Mucosa of gallbladder (tissue), 1 donor: ENCODE measurements at regions not wholly inside any gene's neighbourhood (a gene's known extent, or its start where the extent isn't known, plus 50 kb on each side); places are given as distances from the start of the nearest gene placed in this dataset.

Source experiments
- DNase-seq: peaks from one replicate; pipeline ENCODE4 v3.0.0-alpha.2; 2020; ENCODE audit warnings: low spot score
- donor health status: DM: no; HTN: no; CAD: no.

GRCh38 chr6:113406048-113406695, 451.0 kb upstream of the MARCKS start:
- no peak for DNase-seq

GRCh38 chr6:113411011-113411410, 446.1 kb upstream of the MARCKS start:
- DNase-seq, result no peak

- DNase-seq, result no peak
Observed at GRCh38 chr6:113412589-113413357, 444.4 kb upstream of the MARCKS start.

- peak; percentile 34 for DNase-seq
Observed at GRCh38 chr6:113414511-113414910, 442.6 kb upstream of the MARCKS start.

GRCh38 chr6:113416170-113416569, 441.0 kb upstream of the MARCKS start:
- DNase-seq, result no peak

- DNase-seq, result no peak
Observed at GRCh38 chr6:113420290-113420689, 436.9 kb upstream of the MARCKS start.

- DNase-seq, result no peak
Observed at GRCh38 chr6:113421997-113422396, 435.1 kb upstream of the MARCKS start.

GRCh38 chr6:113423956-113424355, 433.2 kb upstream of the MARCKS start:
- no peak for DNase-seq

GRCh38 chr6:113425977-113426660, 431.0 kb upstream of the MARCKS start:
- DNase-seq, result no peak

- DNase-seq, result no peak
Observed at GRCh38 chr6:113427617-113428016, 429.5 kb upstream of the MARCKS start.

- no peak for DNase-seq
Observed at GRCh38 chr6:113428702-113429101, 428.4 kb upstream of the MARCKS start.

GRCh38 chr6:113432521-113433334, 424.4 kb upstream of the MARCKS start:
- DNase-seq, result no peak

GRCh38 chr6:113433335-113433991, 423.7 kb upstream of the MARCKS start:
- peak; percentile 70 for DNase-seq

GRCh38 chr6:113434641-113435040, 422.5 kb upstream of the MARCKS start:
- no peak for DNase-seq

- no peak for DNase-seq
Observed at GRCh38 chr6:113437566-113437965, 419.6 kb upstream of the MARCKS start.

GRCh38 chr6:113439866-113440265, 417.3 kb upstream of the MARCKS start:
- no peak for DNase-seq

- no peak for DNase-seq
Observed at GRCh38 chr6:113442040-113442439, 415.1 kb upstream of the MARCKS start.

GRCh38 chr6:113445201-113445600, 411.9 kb upstream of the MARCKS start:
- DNase-seq, result no peak

- no peak for DNase-seq
Observed at GRCh38 chr6:113447088-113447831, 409.9 kb upstream of the MARCKS start.

GRCh38 chr6:113449051-113449450, 408.1 kb upstream of the MARCKS start:
- no peak for DNase-seq

- DNase-seq, result no peak
Observed at GRCh38 chr6:113450061-113450465, 407.1 kb upstream of the MARCKS start.
